LNCaP clone FGC (cell line): ENCODE measurements at regions not wholly inside any gene's neighbourhood (a gene's known extent, or its start where the extent isn't known, plus 50 kb on each side); places are given as distances from the start of the nearest gene placed in this dataset.

Source experiments
- DNase-seq: peaks from one replicate; pipeline ENCODE4 v3.0.0-alpha.2; 2011; ENCODE audit warnings: low read depth
- H3K4me3 ChIP-seq: 2 replicates; pipeline ENCODE4 v1.5.1; 2011; ENCODE audit warnings: mild to moderate bottlenecking, low read depth, low read length, control low read depth
- TF ChIP-seq, protein P1 (sequence below): IDR thresholded peaks from 2 replicates; pipeline ENCODE4 v1.5.1; 2012; ENCODE audit warnings: mild to moderate bottlenecking; ENCODE audit not compliant: control insufficient read depth, insufficient read depth; ENCODE audit errors: extremely low read depth

DNA sequence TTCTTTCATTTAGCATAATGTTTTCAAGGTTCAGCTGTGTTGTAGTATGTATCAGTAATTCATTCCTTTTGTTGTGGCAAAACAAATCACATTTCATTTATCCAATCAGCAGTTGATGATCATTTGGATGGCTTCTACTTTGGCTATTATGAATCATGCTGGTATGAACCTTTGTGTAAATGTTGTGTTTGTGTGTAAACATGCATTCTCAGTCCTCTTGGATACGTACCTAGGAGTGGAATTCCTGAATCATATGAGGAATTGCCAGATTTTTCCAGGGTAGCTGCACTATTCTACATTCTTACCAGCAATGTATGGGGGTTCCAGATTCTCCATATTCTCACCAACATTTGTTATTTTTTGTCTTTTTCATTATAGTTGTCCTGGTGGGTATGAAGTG lies 578.5 kb upstream of the MKI67 start:
- H3K4me3 ChIP-seq = no peak overlapping the region
- no peak for DNase-seq
- TF ChIP-seq, protein P1, sequence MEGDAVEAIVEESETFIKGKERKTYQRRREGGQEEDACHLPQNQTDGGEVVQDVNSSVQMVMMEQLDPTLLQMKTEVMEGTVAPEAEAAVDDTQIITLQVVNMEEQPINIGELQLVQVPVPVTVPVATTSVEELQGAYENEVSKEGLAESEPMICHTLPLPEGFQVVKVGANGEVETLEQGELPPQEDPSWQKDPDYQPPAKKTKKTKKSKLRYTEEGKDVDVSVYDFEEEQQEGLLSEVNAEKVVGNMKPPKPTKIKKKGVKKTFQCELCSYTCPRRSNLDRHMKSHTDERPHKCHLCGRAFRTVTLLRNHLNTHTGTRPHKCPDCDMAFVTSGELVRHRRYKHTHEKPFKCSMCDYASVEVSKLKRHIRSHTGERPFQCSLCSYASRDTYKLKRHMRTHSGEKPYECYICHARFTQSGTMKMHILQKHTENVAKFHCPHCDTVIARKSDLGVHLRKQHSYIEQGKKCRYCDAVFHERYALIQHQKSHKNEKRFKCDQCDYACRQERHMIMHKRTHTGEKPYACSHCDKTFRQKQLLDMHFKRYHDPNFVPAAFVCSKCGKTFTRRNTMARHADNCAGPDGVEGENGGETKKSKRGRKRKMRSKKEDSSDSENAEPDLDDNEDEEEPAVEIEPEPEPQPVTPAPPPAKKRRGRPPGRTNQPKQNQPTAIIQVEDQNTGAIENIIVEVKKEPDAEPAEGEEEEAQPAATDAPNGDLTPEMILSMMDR = no peak

DNA sequence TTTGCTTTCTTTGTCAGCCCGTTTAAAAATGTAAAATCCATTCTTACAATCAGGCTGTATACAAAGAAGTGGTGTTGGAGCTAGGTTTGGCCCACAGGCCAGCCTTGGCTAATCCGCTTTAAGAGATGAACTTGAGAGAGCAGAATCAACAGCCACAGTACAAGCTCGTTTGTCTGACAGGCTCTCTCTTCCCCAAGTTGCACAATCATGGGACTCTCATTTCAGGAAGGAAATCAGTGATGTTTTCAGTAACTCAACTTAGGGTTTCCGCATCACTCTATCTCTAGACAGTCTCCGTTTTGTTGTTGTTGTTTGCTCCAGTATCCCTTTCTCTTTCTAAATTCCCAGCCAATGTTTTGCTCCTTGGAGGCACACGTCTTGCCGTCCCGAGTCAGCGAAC lies 582.0 kb upstream of the MKI67 start:
- TF ChIP-seq, protein P1 = no peak

DNA sequence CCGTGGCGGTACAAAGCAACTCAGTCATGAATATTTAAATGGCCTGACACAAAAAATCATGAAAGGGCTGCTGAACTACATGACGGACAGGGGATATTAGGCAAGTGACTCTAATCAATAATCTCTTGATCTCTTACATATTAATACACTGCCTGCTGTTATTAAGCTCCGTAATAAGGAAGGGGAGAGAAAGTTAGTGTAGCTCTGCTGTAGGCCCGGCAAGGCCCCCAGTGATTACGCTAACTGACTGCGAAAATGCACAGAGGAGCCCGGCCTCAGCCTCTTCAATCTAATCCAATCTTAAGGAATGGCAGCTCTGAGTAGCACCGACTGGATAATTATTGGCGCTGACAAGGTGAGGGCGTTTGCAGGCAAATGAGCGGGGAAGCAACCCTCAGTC lies 583.5 kb upstream of the MKI67 start:
- DNase-seq = no peak
- H3K4me3 ChIP-seq = no peak overlapping the region
- TF ChIP-seq, protein P1 = no peak

More for the DNA sequence above, 582.0 kb upstream of the MKI67 start:
- no peak overlapping the region for H3K4me3 ChIP-seq
- DNase-seq = no peak

DNA sequence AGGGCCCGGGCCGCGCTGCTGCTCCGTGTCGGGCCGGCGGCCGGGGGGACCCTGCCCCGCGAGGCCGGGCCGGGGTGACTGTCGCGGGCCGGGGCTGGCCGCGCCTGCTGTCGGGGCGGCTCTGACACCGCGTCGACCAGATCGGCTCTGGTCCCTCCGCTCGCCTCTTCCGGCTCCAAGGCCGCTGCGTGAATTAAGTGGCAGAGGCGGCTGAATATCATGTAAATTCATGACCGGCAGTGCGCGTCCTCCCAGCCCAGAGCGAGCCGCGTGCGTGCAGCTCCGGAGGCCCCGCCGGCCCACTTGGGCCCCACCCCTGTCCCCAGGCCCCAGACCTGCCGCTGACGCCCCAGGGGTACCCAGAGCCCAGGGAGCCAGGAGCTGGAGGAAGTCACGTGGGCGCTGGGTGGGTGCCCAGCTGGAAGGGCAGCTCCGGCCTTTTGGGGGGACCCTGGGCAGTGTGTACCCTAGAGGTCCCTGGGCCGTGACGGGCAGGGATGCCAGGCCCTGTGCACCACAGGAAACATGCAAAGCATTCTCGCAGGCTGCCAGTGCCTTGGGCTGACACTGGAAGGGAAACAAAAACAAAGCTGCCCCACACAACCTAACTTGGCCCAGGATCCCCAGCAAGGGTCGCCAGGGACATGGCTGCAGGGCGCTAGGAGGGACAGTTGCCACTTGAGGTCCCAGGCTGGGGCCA lies 584.0 kb upstream of the MKI67 start:
- TF ChIP-seq, protein P1 = no peak
- no peak overlapping the region for H3K4me3 ChIP-seq
- no peak for DNase-seq

DNA sequence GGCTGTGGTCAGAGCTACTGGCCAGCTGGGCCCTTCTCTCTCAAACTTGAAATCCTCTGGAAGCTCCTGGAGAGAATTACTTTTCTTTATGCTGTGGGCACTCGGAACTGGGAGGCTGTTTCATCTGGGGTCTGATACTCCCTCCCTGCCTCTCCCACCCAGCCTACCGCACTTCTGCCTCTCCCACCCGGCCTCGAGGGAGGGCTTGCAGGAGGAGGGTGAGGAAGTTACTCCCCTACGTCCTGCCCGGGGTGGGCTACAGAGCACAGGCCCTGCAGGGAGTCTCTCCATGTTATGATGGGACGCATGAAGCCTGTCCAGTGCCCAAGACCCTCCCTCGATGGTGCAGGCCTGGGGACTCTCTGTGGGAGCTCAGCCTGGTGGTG lies 584.6 kb upstream of the MKI67 start:
- H3K4me3 ChIP-seq = no peak overlapping the region
- DNase-seq = no peak
- TF ChIP-seq, protein P1 = no peak

DNA sequence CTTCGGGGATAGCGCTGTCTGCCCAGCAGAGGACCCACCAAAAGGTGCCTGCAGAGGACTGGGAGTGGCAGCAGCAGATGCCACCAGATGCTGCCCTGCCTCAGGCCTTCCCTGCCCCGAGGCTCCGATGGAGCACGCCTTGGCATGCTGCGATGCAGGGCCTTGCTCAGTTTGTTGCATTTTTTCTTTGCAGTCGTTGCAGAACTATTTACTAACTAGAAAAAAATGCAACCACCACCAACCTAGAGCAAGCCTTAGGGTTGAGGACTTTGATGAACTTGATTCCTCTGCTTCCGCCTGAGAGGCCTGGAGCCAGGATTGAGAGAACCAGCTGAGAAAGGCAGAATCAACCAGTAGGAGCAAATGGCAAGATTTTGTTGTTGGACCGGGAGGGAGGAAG lies 585.6 kb upstream of the MKI67 start:
- DNase-seq = no peak
- TF ChIP-seq, protein P1 = no peak
- no peak overlapping the region for H3K4me3 ChIP-seq

DNA sequence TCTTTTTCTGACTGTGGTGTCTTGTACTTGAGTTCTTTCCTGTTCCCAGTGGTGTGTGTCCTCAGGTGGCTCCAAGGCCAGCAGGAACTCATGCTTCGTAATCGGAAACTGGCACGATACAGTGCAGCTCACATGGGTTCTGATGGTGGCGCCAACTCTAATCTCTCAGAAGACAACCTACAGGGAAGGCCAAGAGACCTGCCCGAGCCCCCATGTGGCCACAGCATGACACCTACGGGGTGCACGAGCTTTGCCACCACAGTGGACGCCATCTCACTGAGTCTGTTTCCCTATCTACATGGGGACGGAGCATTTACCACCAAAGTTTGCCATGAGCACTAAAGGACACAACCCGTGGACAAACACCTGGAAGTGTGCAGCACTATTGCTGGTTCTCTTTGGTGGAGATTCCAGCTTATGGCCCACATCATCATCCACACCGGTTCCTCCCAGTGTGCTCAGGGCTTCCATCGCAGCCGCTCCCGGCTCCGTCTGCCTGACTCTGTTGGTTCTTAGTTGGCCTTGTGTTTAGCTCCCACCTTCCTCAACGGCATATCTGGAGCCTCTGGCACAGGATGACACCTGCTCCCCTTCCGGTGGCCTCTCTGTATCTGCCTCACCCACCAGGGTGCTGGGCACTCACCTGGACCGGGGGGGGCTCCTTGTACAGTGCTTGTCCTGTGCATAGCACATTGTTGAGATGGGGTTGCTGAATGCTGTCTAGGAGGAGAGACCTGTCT lies 586.6 kb upstream of the MKI67 start:
- TF ChIP-seq, protein P1 = no peak
- DNase-seq = no peak
- no peak overlapping the region for H3K4me3 ChIP-seq
